Vagina (tissue), 2 donors: ENCODE measurements at regions not wholly inside any gene's neighbourhood (a gene's known extent, or its start where the extent isn't known, plus 50 kb on each side); places are given as distances from the start of the nearest gene placed in this dataset.

Experiments used
- DNase-seq, 2 donors: peaks; one replicate each; pipeline ENCODE4 v3.0.0-alpha.2; 2017; ENCODE audit errors: extremely low spot score in 2 of 2
- H3K27ac ChIP-seq: fragments of 200-600 bp; sonication (generic); one replicate; pipeline ENCODE4 v1.5.1; 2019
- H3K27me3 ChIP-seq: fragments of 200-600 bp; sonication (generic); one replicate; pipeline ENCODE4 v1.5.1; 2019
- H3K36me3 ChIP-seq, 2 donors: fragments of 200-600 bp; sonication (generic); one replicate each; pipeline ENCODE4 v1.5.1; 2017 to 2019
- H3K4me1 ChIP-seq: fragments of 200-600 bp; sonication (generic); one replicate; pipeline ENCODE4 v1.5.1; 2019
- H3K4me3 ChIP-seq, 2 donors: fragments of 200-600 bp; sonication (generic); 1 replicate in 1 of 2; 2 replicates in 1 of 2; pipeline ENCODE4 v1.5.1; 2016 to 2019
- H3K9me3 ChIP-seq: fragments of 200-600 bp; sonication (generic); one replicate; pipeline ENCODE4 v1.5.1; 2019
- POLR2A ChIP-seq, 2 donors: fragments of 450-650 bp; IDR thresholded peaks; one replicate each; pipeline ENCODE4 v1.6.1; 2017; ENCODE audit warnings: antibody characterized with exemption in 2 of 2, mild to moderate bottlenecking in 2 of 2, moderate library complexity in 2 of 2
- POLR2AphosphoS5 ChIP-seq, 2 donors: sonication (generic); formaldehyde crosslinking; IDR thresholded peaks; one replicate each; pipeline ENCODE4 v1.9.0; 2017; ENCODE audit warnings: antibody characterized with exemption in 2 of 2, mild to moderate bottlenecking in 2 of 2, low read depth in 1 of 2; ENCODE audit not compliant: insufficient read depth in 1 of 2
- intact Hi-C: fragments of 100-400 bp; cut with DNase I; formaldehyde crosslinking; loops from one replicate; pipeline ENCODE4 v1.15.1; 2023
- TF ChIP-seq, protein P1 (sequence below), 3 experiments: fragments of 450-650 bp in 2 of 3; fragments of 200-600 bp in 1 of 3; sonication (generic) in 1 of 3; IDR thresholded peaks; one replicate each; pipeline ENCODE4 v1.5.1; 2017 to 2019; ENCODE audit warnings: antibody characterized with exemption in 3 of 3, mild to moderate bottlenecking in 2 of 3, moderate library complexity in 2 of 3

DNA sequence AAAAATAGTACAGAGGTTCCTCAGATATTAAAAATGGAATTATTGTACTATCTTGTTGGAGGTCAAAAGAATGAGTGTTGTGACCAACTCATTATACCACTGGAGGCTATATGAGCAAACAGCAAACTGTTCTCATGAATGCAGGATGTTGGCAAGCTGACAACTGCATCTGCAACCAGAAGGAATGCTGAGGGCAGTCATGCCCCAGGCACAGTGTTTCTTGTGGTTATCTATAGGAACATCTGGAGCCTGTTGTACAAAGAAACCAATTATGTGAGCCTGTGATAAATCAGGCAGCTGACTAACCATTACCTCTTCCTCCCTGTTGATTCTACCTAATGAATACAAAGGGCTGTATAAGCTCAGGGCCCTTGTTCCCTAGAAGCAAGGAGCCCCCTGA, 2057.1 kb downstream of the TP53TG3F start:
- Histone ChIP-seq H3K4me3 (no peak overlapping the region), H3K27me3 (no peaks in the 10 kb centered on the region), H3K9me3 (no peaks in the 10 kb centered on the region), H3K4me1 (no peaks in the 10 kb centered on the region), H3K36me3 (no peaks in the 10 kb centered on the region), H3K27ac (no peak overlapping the region)
- intact Hi-C loops, result no loop called here
- no peak for DNase-seq
- TF ChIP-seq POLR2A (IDR thresholded peaks at IDR 0.05), result no peak
- TF ChIP-seq, protein P1, sequence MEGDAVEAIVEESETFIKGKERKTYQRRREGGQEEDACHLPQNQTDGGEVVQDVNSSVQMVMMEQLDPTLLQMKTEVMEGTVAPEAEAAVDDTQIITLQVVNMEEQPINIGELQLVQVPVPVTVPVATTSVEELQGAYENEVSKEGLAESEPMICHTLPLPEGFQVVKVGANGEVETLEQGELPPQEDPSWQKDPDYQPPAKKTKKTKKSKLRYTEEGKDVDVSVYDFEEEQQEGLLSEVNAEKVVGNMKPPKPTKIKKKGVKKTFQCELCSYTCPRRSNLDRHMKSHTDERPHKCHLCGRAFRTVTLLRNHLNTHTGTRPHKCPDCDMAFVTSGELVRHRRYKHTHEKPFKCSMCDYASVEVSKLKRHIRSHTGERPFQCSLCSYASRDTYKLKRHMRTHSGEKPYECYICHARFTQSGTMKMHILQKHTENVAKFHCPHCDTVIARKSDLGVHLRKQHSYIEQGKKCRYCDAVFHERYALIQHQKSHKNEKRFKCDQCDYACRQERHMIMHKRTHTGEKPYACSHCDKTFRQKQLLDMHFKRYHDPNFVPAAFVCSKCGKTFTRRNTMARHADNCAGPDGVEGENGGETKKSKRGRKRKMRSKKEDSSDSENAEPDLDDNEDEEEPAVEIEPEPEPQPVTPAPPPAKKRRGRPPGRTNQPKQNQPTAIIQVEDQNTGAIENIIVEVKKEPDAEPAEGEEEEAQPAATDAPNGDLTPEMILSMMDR (IDR thresholded peaks at IDR 0.05), result no peak
- TF ChIP-seq POLR2AphosphoS5 (IDR thresholded peaks at IDR 0.05; ENCODE audit: insufficient read depth in 1 of 2, low read depth in 1 of 2), result no peak

DNA sequence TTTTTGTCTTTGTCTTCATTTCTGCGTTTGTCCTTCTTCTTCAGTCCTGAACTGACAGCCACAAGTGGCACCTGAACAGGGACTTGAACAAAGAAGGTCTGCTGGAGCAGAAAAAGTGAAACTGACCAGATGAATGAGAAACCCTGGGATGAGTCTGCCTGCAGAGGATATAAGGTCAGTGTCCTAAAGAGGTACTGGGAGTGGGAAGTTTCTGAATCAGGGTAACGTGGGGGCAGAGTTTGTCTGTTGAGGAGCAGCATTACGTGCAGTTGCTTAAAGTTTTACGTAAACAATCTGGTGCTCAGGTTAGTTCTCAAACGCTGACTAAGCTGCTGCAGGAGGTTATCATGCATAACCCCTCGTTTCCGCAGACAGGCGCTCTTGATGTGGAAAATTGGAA, 2057.6 kb downstream of the TP53TG3F start:
- Histone ChIP-seq H3K9me3 (no peaks in the 10 kb centered on the region), H3K4me3 (no peak overlapping the region), H3K36me3 (no peaks in the 10 kb centered on the region), H3K27ac (no peak overlapping the region), H3K27me3 (no peaks in the 10 kb centered on the region), H3K4me1 (no peaks in the 10 kb centered on the region)
- DNase-seq, result no peak
- no peak for TF ChIP-seq POLR2AphosphoS5 (IDR thresholded peaks at IDR 0.05; ENCODE audit: insufficient read depth in 1 of 2, low read depth in 1 of 2)
- TF ChIP-seq, protein P1 (IDR thresholded peaks at IDR 0.05), result no peak
- TF ChIP-seq POLR2A (IDR thresholded peaks at IDR 0.05), result no peak
- intact Hi-C loops, result no loop called here

DNA sequence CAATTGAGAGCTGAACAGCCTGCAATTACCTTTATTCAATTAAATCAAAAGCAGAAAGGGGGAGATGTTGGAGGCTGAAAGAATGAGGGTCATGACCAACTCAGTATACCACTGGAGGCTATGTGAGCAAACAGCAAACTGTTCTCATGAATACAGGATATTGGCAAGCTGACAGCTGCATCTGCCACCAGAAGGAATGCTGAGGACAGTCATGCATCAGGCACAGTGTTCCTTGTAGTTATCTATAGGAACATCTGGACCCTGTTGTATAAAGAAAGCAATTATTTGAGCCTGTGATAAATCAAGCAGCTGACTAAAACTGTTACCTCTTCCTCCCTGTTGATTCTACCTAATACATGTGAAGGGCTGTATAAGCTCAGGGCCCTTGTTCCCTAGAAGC, 2064.6 kb downstream of the TP53TG3F start:
- TF ChIP-seq POLR2A (IDR thresholded peaks at IDR 0.05) (no peak), POLR2AphosphoS5 (IDR thresholded peaks at IDR 0.05; ENCODE audit: insufficient read depth in 1 of 2, low read depth in 1 of 2) (no peak)
- TF ChIP-seq, protein P1 (IDR thresholded peaks at IDR 0.05), result no peak
- Histone ChIP-seq H3K36me3 (no peaks in the 10 kb centered on the region), H3K9me3 (no peaks in the 10 kb centered on the region), H3K27ac (no peak overlapping the region), H3K4me1 (no peaks in the 10 kb centered on the region), H3K4me3 (no peak overlapping the region), H3K27me3 (no peaks in the 10 kb centered on the region)
- intact Hi-C loops, result no loop called here
- DNase-seq, result no peak

DNA sequence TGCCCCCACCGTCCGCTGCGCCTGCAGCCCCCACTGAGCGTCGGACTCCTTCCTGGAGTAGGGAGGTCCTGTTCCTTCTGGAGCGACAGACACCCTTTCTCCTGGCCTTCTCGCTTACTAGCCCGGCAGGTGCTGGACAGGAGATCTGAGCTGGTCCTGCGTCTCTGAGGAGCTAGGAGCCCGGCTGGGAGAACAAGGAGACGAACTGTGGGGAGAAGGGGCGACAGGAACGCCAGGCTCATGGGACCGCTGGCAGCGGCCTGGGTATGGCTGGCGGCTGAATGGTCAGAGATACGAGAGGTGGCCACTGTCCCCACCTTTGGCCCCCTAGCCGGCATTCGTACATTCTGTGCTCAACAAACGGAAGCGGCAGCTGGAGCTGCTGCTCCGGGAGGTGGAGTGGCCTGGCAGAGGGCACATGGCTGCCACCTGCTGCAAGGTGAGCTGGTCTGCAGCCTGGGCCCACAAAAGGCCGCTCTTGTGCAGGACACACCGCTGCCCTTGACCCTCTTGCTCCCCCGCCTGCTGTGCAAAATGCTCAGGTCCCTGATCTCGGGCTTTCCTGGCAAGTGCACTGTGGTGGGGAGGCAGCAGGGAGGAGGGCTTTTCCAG, 2066.7 kb downstream of the TP53TG3F start:
- no peaks in the 10 kb centered on the region for H3K27me3 ChIP-seq
- no peaks in the 10 kb centered on the region for H3K36me3 ChIP-seq
- intact Hi-C loops, result no loop called here
- H3K9me3 ChIP-seq, result no peaks in the 10 kb centered on the region
- TF ChIP-seq POLR2A (IDR thresholded peaks at IDR 0.05) (no peak), POLR2AphosphoS5 (IDR thresholded peaks at IDR 0.05; ENCODE audit: insufficient read depth in 1 of 2, low read depth in 1 of 2) (no peak)
- TF ChIP-seq, protein P1 (IDR thresholded peaks at IDR 0.05), result no peak
- H3K4me1 ChIP-seq, result no peaks in the 10 kb centered on the region
- no peak overlapping the region for H3K27ac ChIP-seq
- no peak for DNase-seq
- H3K4me3 ChIP-seq, result no peak overlapping the region

DNA sequence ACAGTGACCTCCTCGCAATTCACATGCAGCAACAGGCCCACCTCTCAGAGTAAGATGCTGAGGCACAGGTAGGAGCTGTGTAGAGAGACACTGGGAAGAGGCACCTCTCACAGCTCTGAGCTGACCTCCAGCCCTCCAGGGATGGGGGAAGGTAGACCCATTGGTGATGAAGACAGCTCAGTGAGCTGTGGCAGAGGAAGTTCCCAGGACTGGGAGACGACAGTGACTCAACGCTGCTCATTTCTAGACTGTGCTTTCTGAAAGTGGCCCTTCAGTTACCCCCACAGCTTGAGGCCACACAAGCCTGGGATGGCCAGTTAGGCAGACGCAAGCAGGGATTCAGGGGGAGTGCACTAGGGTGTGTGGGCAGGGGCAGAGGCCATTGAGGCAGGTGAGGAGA, 2073.2 kb downstream of the TP53TG3F start:
- no peak for DNase-seq
- no peaks in the 10 kb centered on the region for H3K4me1 ChIP-seq
- intact Hi-C loops, result no loop called here
- TF ChIP-seq POLR2AphosphoS5 (IDR thresholded peaks at IDR 0.05; ENCODE audit: insufficient read depth in 1 of 2, low read depth in 1 of 2) (no peak), POLR2A (IDR thresholded peaks at IDR 0.05) (no peak)
- TF ChIP-seq, protein P1 (IDR thresholded peaks at IDR 0.05), result no peak
- no peak overlapping the region for H3K4me3 ChIP-seq
- H3K27ac ChIP-seq, result no peak overlapping the region
- no peaks in the 10 kb centered on the region for H3K36me3 ChIP-seq
- no peaks in the 10 kb centered on the region for H3K27me3 ChIP-seq
- H3K9me3 ChIP-seq, result no peaks in the 10 kb centered on the region
